Heart left ventricle (tissue), 16 donors: ENCODE measurements at regions not wholly inside any gene's neighbourhood (a gene's known extent, or its start where the extent isn't known, plus 50 kb on each side); places are given as distances from the start of the nearest gene placed in this dataset.

Experiments used
- ATAC-seq, 4 donors: fragments of 200-7000 bp; cut with Tn5 transposase; one replicate each; pipeline ENCODE4 v1.9.1; 2020 to 2022; ENCODE audit warnings: moderate library complexity in 4 of 4, mild to moderate bottlenecking in 3 of 4, moderate number of reproducible peaks in 1 of 4
- DNase-seq, 5 donors: peaks; one replicate each; pipeline ENCODE4 v3.0.0-alpha.2; 2020
- H3K27ac ChIP-seq, 12 donors: fragments of 200-600 bp; sonication (generic) in 4 of 12; one replicate each; pipeline versions ENCODE4 v1.5.0 to v1.8.0; 2016 to 2022; ENCODE audit warnings: mild to moderate bottlenecking in 2 of 12
- H3K27me3 ChIP-seq, 9 donors: fragments of 200-600 bp; sonication (generic) in 2 of 9; one replicate each; pipeline versions ENCODE4 v1.5.1 to v1.8.0; 2016 to 2022; ENCODE audit warnings: mild to moderate bottlenecking in 3 of 9
- H3K36me3 ChIP-seq, 9 donors: fragments of 200-600 bp; sonication (generic) in 2 of 9; one replicate each; pipeline versions ENCODE4 v1.5.0 to v1.8.0; 2018 to 2022; ENCODE audit warnings: mild to moderate bottlenecking in 2 of 9
- H3K4me1 ChIP-seq, 12 donors: fragments of 200-600 bp; sonication (generic) in 4 of 12; one replicate each; pipeline versions ENCODE4 v1.5.0 to v1.8.0; 2016 to 2022; ENCODE audit warnings: mild to moderate bottlenecking in 3 of 12
- H3K4me3 ChIP-seq, 12 donors: fragments of 200-600 bp; sonication (generic) in 4 of 12; one replicate each; pipeline versions ENCODE4 v1.5.0 to v1.8.0; 2017 to 2022; ENCODE audit warnings: mild to moderate bottlenecking in 9 of 12, moderate library complexity in 4 of 12
- H3K9me3 ChIP-seq, 12 donors: fragments of 200-600 bp; sonication (generic) in 4 of 12; one replicate each; pipeline versions ENCODE4 v1.5.0 to v1.8.0; 2016 to 2022; ENCODE audit warnings: mild to moderate bottlenecking in 1 of 12
- CTCF ChIP-seq, 12 donors: fragments of 200-600 bp; sonication (generic) in 4 of 12; IDR thresholded peaks; one replicate each; pipeline versions ENCODE4 v1.5.0 to v1.8.0; 2018 to 2022; ENCODE audit warnings: antibody characterized with exemption in 12 of 12, mild to moderate bottlenecking in 5 of 12
- POLR2A ChIP-seq, 2 donors: fragments of 450-650 bp; IDR thresholded peaks; one replicate each; pipeline ENCODE4 v1.6.1; 2017; ENCODE audit warnings: antibody characterized with exemption in 2 of 2, mild to moderate bottlenecking in 2 of 2, moderate library complexity in 2 of 2
- WGBS, 4 donors: extraction: QIAGEN DNeasy Blood & Tissue Kit in 2 of 4; methylation state at CpG; one replicate each; pipeline versions ENCODE4 v1.1.5 to v1.1.7; 2013 to 2018; 5-methylcytosine and 5-hydroxymethylcytosine counted together
- intact Hi-C, 10 donors: fragments of 100-400 bp; cut with DNase I; formaldehyde crosslinking; loops; one replicate each; pipeline versions ENCODE4 v1.11.1 to v1.14.2; 2022
- donor health status: ischemic (EF 13 %, LVEDD 7.1; RV severe dilation, severe dysfunction).
- donor health status: healthy with polysubstance abuse.
- donor health status: DM: no; HTN: yes; CAD: no.
- donor health status: DM: no; HTN: no; CAD: no.
- donor health status: ischemic (EF 25% LVEDD 6.9; RV normal size, moderate dysfunction).
- donor health status: ischemic (EF 25% LVEDD 5.7; RV mildly dilated, moderate dysfunction).
- donor health status: healthy.
- donor health status: DM: yes; HTN: yes; CAD: no.
- donor health status: ischemic (EF 35%, LVEDD 5.7; RV mildly dilated, moderate dysfunction).
- donor health status: nonischemic (EF 11% LVEDD 7.7; RV severe dilation, severe dysfunction).
- donor health status: DM: yes; HTN: yes; CAD: no.
- donor health status: PGD.
- donor health status: ischemic (EF 29% LVEDD 5.4; RV normal size, mild dysfunction).
- donor health status: nonischemic (EF 23%, LVEDD 6.1; RV moderate dilation, normal function).

GRCh38 chr4:137660211-137660610 lies 127.9 kb upstream of the PCDH18 start:
- H3K36me3 ChIP-seq: no peaks in the 10 kb centered on the region
- no peak for ATAC-seq
- no peaks in the 10 kb centered on the region for H3K27me3 ChIP-seq
- H3K27ac ChIP-seq: no peak overlapping the region
- 67 to 84% (median 81%) methylated on average over 4 of the region's 4 CpGs for WGBS, 4 donors
- intact Hi-C loops: no loop called here
- no peak for DNase-seq
- no peaks in the 10 kb centered on the region for H3K9me3 ChIP-seq
- H3K4me3 ChIP-seq: no peak overlapping the region
- peaks cover 0 to 10% (median 0%) of the 10 kb centered on the region in 12 donors for H3K4me1 ChIP-seq
- no peak for TF ChIP-seq POLR2A (IDR thresholded peaks at IDR 0.05)
- TF ChIP-seq CTCF (IDR thresholded peaks at IDR 0.05): no peak

GRCh38 chr4:137659431-137659830 lies 127.1 kb upstream of the PCDH18 start:
- ATAC-seq: no peak
- Histone ChIP-seq H3K36me3 (no peaks in the 10 kb centered on the region), H3K27me3 (no peaks in the 10 kb centered on the region), H3K27ac (no peak overlapping the region), H3K9me3 (no peaks in the 10 kb centered on the region), H3K4me1 (peaks cover 0 to 10% (median 0%) of the 10 kb centered on the region in 12 donors), H3K4me3 (no peak overlapping the region)
- DNase-seq: no peak
- WGBS, 4 donors: 27 to 76% (median 40%) methylated on average over 1 of the region's 1 CpG
- TF ChIP-seq CTCF (IDR thresholded peaks at IDR 0.05): no peak
- TF ChIP-seq POLR2A (IDR thresholded peaks at IDR 0.05): no peak
- intact Hi-C loops: no loop called here

GRCh38 chr4:137656661-137657060 lies 124.4 kb upstream of the PCDH18 start:
- no peak overlapping the region for H3K4me3 ChIP-seq
- TF ChIP-seq CTCF (IDR thresholded peaks at IDR 0.05) (no peak), POLR2A (IDR thresholded peaks at IDR 0.05) (no peak)
- ATAC-seq (no peak), DNase-seq (no peak)
- no peaks in the 10 kb centered on the region for H3K36me3 ChIP-seq
- intact Hi-C loops: no loop called here
- no peaks in the 10 kb centered on the region for H3K27me3 ChIP-seq
- 68 to 86% (median 79%) methylated on average over 2 of the region's 2 CpGs for WGBS, 4 donors
- H3K4me1 ChIP-seq: peaks cover 0 to 12% (median 0%) of the 10 kb centered on the region in 12 donors
- no peak overlapping the region for H3K27ac ChIP-seq
- no peaks in the 10 kb centered on the region for H3K9me3 ChIP-seq

- TF ChIP-seq POLR2A (IDR thresholded peaks at IDR 0.05): no peak
- TF ChIP-seq CTCF (IDR thresholded peaks at IDR 0.05): no peak
- no peak for ATAC-seq
- DNase-seq: no peak
- Histone ChIP-seq H3K9me3 (no peaks in the 10 kb centered on the region), H3K27me3 (no peaks in the 10 kb centered on the region), H3K4me1 (peaks cover 0 to 12% (median 0%) of the 10 kb centered on the region in 12 donors), H3K36me3 (no peaks in the 10 kb centered on the region), H3K27ac (no peak overlapping the region), H3K4me3 (no peak overlapping the region)
- WGBS, 4 donors: 93 to 99% (median 98%) methylated on average over 1 of the region's 1 CpG
- intact Hi-C loops: no loop called here
Observed at GRCh38 chr4:137655302-137655701, 123.0 kb upstream of the PCDH18 start.
